GM10248 (cell line): ENCODE measurements at regions not wholly inside any gene's neighbourhood (a gene's known extent, or its start where the extent isn't known, plus 50 kb on each side); places are given as distances from the start of the nearest gene placed in this dataset.

ENCODE experiments used
- CTCF ChIA-PET: fragments of 300-600 bp; sonication (Branson Sonifier 250); formaldehyde crosslinking; extraction: SDS; loops from one replicate; lab custom pipeline; 2021; ENCODE audit warnings: antibody characterized with exemption; lab: Yijun Ruan, JAX
- POLR2A ChIA-PET: fragments of 350-650 bp; sonication (Branson Sonifier 250); formaldehyde crosslinking; extraction: SDS; loops from one replicate; lab custom pipeline; 2020; ENCODE audit warnings: antibody characterized with exemption; lab: Yijun Ruan, JAX
- DNase-seq: peaks from one replicate; pipeline ENCODE4 v3.0.0; 2012; ENCODE audit errors: extremely low spot score
- TF ChIP-seq, protein P1 (sequence below): IDR thresholded peaks from 2 replicates; pipeline ENCODE4 v1.5.1; 2012; ENCODE audit warnings: mild to moderate bottlenecking, low read depth; ENCODE audit errors: extremely low read depth, missing control alignments, control extremely low read depth

DNA sequence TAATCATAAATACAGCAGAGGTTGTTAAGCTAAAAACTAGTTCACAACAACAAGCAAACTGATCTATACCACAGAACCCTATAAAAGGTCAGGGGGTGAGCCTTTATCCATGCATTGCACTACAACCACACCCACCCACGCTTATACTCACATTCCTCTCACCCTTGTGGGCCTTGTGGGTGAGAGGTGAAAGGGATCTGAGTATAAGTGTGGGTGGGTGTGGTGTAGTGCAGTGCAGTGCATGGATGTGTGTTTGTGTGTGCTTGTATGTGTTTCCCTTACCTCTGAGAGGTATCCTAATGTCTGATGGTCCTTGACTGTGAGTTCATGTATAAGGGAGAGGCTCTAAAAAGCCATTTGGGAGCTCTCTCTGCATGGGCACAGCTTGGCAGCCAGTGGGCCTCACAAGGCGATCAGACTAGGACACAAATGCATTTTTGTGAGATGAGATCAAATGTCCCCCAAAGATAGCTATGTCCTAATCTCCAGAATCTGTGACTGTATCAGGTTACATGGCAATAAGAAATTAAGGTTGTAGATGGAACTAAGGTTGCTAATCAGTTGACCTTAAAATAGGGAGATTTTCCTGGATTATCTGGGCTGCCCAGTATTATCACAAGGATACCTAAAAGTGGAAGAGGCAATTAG, 95.5 kb upstream of the DPT start:
- TF ChIP-seq, protein P1, sequence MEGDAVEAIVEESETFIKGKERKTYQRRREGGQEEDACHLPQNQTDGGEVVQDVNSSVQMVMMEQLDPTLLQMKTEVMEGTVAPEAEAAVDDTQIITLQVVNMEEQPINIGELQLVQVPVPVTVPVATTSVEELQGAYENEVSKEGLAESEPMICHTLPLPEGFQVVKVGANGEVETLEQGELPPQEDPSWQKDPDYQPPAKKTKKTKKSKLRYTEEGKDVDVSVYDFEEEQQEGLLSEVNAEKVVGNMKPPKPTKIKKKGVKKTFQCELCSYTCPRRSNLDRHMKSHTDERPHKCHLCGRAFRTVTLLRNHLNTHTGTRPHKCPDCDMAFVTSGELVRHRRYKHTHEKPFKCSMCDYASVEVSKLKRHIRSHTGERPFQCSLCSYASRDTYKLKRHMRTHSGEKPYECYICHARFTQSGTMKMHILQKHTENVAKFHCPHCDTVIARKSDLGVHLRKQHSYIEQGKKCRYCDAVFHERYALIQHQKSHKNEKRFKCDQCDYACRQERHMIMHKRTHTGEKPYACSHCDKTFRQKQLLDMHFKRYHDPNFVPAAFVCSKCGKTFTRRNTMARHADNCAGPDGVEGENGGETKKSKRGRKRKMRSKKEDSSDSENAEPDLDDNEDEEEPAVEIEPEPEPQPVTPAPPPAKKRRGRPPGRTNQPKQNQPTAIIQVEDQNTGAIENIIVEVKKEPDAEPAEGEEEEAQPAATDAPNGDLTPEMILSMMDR = no peak
- POLR2A ChIA-PET = no interaction called here
- CTCF ChIA-PET = interaction anchor here (0.5 to 1.5 kb wide), 4 partner anchors 9 to 81 kb away, joined by 3 to 4 read pairs (median 3); no protein-coding TSS in a partner anchor
- no peak for DNase-seq

DNA sequence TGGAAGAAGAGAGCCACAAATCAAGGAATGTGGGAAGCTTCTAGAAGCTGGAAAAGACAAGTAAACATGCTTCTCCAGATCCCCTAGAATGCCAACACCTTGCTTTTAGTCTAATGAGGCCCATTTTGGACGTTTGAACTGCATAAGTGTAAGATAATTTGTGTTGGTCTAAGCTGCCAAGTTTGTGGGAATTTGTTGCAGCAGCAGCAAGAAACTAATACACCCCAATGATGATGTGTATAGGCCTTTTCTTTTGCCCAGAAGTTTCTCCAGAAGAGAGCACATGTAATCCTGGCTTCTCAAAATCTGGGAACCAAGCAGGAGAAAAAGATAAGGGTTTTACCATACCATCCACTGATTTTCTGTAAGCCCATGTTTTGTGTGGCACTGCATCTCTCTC, 96.1 kb upstream of the DPT start:
- POLR2A ChIA-PET = no interaction called here
- CTCF ChIA-PET = interaction anchor here (1.0 to 1.5 kb wide), 6 partner anchors 9 to 523 kb away, joined by 3 to 5 read pairs (median 4); no protein-coding TSS in a partner anchor
- TF ChIP-seq, protein P1 = no peak
- DNase-seq = no peak

DNA sequence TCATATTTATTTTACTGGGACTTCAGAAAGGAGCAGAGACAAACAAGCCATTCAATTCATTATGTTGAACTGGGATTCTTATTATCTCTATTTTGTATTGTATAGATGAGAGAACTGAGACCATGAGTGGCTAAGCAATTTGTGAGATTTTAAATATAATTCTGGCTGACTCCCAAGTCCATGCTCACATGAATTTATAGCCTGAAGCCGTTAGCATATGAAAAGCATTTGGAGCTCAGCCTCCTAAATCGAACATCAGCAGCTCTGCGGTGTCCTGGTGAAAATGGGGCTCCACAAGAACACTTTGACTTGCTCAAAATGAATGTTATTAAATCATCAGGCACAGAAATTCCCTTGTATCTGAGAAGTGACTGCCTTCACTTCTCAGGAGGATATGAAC, 96.8 kb upstream of the DPT start:
- TF ChIP-seq, protein P1 = no peak
- ChIA-PET CTCF (interaction anchor here (1.0 to 1.5 kb wide), 4 partner anchors 17 to 523 kb away, joined by 3 to 5 read pairs (median 4); no protein-coding TSS in a partner anchor), POLR2A (no interaction called here)
- no peak for DNase-seq

DNA sequence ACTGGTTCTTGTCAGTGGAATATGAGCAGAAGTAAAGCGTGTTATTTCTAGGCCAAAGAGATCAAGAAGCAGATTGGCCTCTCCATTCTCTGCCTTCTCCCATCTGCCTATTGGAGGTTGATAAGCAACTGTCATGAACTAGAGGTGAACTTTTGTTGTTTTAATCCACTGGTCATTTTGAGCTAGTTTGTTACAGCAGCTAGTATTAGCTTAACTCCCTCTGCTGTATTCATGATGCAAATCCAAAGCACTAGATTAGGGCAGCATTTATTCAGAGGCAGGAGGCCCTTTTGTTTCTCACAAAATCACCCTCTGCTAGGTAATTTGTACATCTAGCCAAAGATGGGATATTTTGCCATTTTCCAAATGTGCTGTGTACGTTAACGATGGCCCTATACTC, 97.3 kb upstream of the DPT start:
- ChIA-PET CTCF (interaction anchor here (1.0 to 1.3 kb wide), 3 partner anchors 18 to 522 kb away, joined by 4 to 5 read pairs (median 4); no protein-coding TSS in a partner anchor), POLR2A (no interaction called here)
- TF ChIP-seq, protein P1 = no peak
- no peak for DNase-seq

DNA sequence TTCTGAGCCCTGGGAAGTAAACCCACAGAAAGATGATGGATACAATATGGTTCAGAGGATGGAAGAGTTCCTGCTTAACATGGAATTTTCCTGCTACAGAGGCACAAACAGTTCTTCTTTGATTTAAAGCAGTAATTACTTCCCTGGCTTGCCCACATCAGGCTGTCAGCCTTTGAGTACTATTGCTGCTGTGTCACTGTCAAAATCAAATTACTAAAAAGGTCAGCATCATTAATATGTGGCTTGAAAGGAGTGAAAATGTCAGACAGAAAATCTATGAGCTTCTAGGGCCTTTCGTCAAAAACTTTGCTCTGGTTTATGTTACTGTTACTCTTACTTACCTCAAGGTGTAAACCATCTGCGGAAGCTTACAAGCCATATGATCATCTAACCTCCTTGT, 98.6 kb upstream of the DPT start:
- ChIA-PET POLR2A (no interaction called here), CTCF (interaction anchor here (1.0 kb wide), 1 partner anchor 10 kb away, joined by 3 read pairs; no protein-coding TSS in a partner anchor)
- TF ChIP-seq, protein P1 = no peak
- no peak for DNase-seq

DNA sequence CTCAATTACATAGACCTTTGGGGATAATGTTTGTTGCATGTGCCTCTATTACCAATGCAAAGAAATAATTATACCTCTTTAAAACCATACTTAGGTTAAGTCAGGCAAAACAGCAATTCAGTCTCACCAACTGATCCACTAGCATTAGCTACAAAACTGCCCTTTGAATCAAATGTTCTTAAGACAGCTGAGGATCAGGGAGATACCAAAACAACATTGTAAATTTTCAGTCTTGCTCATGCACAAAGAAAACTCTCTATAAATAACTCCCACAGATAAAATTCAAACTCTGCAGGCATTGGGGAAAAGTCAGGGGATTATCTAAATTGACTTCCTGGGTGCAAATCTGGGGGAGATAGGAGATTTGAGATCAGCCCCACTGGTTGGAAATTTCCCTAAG, 100.9 kb upstream of the DPT start:
- no peak for DNase-seq
- ChIA-PET POLR2A (no interaction called here), CTCF (interaction anchor here (1.0 kb wide), 1 partner anchor 68 kb away, joined by 3 read pairs; no protein-coding TSS in a partner anchor)
- TF ChIP-seq, protein P1 = no peak
